Neural progenitor cell (in vitro differentiated cells): ENCODE measurements at regions not wholly inside any gene's neighbourhood (a gene's known extent, or its start where the extent isn't known, plus 50 kb on each side); places are given as distances from the start of the nearest gene placed in this dataset.

Source experiments
- EZH2 ChIP-seq: fragments of 200-600 bp; sonication (generic); IDR thresholded peaks from 2 replicates; pipeline ENCODE4 v1.6.1; 2017; ENCODE audit warnings: antibody characterized with exemption, mild to moderate bottlenecking, moderate library complexity
- TF ChIP-seq, protein P1 (sequence below): fragments of 200-600 bp; sonication (generic); IDR thresholded peaks from 2 replicates; pipeline ENCODE4 v1.5.1; 2017; ENCODE audit warnings: antibody characterized with exemption, mild to moderate bottlenecking

DNA sequence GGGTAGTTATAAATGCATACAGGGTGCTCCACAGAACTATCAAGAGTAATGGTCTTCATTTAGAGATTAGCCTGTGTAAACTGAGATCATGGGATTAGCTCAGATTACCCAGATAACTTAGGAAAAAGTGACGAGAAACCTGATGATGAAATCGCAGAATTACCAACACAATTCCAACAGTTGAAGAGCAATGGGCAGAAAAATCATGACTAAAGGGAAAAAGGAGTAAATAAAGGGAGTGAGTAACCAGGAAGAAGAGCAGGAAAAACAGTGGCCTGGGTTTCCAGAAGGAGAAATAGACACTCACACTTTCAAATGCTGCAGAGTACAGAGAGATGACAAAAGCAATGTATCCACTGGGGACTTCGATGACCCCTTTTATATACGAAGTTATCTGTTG is 817.3 kb downstream of the TRIML1 start:
- TF ChIP-seq, protein P1, sequence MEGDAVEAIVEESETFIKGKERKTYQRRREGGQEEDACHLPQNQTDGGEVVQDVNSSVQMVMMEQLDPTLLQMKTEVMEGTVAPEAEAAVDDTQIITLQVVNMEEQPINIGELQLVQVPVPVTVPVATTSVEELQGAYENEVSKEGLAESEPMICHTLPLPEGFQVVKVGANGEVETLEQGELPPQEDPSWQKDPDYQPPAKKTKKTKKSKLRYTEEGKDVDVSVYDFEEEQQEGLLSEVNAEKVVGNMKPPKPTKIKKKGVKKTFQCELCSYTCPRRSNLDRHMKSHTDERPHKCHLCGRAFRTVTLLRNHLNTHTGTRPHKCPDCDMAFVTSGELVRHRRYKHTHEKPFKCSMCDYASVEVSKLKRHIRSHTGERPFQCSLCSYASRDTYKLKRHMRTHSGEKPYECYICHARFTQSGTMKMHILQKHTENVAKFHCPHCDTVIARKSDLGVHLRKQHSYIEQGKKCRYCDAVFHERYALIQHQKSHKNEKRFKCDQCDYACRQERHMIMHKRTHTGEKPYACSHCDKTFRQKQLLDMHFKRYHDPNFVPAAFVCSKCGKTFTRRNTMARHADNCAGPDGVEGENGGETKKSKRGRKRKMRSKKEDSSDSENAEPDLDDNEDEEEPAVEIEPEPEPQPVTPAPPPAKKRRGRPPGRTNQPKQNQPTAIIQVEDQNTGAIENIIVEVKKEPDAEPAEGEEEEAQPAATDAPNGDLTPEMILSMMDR = no peak
- no peak for TF ChIP-seq EZH2
